ENCODE measurements at regions not wholly inside any gene's neighbourhood (a gene's known extent, or its start where the extent isn't known, plus 50 kb on each side); places are given as distances from the start of the nearest gene placed in this dataset.

GRCh38 chr2:116510117-116510671, 1304.3 kb upstream of the DDX18 start:
- TF ChIP-seq CTCF (optimal IDR thresholded peaks at IDR 0.05 in 1 of 3, IDR thresholded peaks at IDR 0.05 in 1 of 3, conservative IDR thresholded peaks at IDR 0.05 in 1 of 3; ENCODE audit: extremely low read depth in 1 of 3, insufficient read depth in 2 of 3, low read length in 3 of 3): peak in 1 of 3 experiments; percentile 52
- TF ChIP-seq EZH2 (IDR thresholded peaks at IDR 0.05; ENCODE audit: low read length): no peak
